Spleen (tissue), 7 donors: ENCODE measurements at regions not wholly inside any gene's neighbourhood (a gene's known extent, or its start where the extent isn't known, plus 50 kb on each side); places are given as distances from the start of the nearest gene placed in this dataset.

Experiments used
- POLR2A ChIP-seq, 3 donors: fragments of 450-650 bp; IDR thresholded peaks; one replicate each; pipeline ENCODE4 v1.5.1; 2017; ENCODE audit warnings: antibody characterized with exemption in 3 of 3, mild to moderate bottlenecking in 1 of 3
- POLR2AphosphoS5 ChIP-seq, 3 donors: sonication (generic); formaldehyde crosslinking; IDR thresholded peaks; one replicate each; pipeline ENCODE4 v1.5.1; 2017; ENCODE audit warnings: antibody characterized with exemption in 3 of 3
- TF ChIP-seq, protein P1 (sequence below), 11 experiments: fragments of 200-600 bp in 7 of 11; fragments of 450-650 bp in 4 of 11; sonication (generic) in 4 of 11; IDR thresholded peaks in 8 of 11; conservative IDR thresholded peaks in 3 of 11; 1 replicate in 7 of 11; 2 replicates in 4 of 11; pipeline versions ENCODE4 v1.4.0 to v1.8.0; 2016 to 2021; ENCODE audit warnings: antibody characterized with exemption in 11 of 11, inconsistent platforms in 4 of 11, mild to moderate bottlenecking in 1 of 11
- donor health status: DM: no; HTN: no; CAD: no; lungs with moderate emphysema.
- donor health status: DM: no; HTN: no; CAD: no.
- donor health status: DM: no; HTN: no; CAD: no.

DNA sequence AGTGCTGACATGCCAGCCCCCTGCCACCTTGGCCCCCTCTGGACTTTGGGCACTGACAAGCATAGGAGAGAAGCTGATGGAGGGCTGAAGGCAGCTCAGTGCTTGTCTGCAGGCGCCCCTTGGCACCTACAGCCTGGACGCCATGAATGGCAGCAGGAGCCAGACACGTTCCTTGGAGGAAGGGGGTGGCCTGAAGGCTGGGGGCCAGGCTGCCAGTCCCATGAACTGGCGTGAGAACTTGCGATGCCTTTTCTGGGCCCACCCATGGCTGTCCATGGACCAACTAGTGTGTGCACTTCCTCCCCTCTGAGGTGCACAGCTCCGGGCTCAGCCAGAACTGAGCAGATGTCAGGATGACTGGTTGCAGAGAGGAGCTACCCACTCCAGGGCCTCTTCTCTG lies 99.0 kb upstream of the RANBP6 start:
- TF ChIP-seq POLR2A (IDR thresholded peaks at IDR 0.05), result no peak
- TF ChIP-seq, protein P1, sequence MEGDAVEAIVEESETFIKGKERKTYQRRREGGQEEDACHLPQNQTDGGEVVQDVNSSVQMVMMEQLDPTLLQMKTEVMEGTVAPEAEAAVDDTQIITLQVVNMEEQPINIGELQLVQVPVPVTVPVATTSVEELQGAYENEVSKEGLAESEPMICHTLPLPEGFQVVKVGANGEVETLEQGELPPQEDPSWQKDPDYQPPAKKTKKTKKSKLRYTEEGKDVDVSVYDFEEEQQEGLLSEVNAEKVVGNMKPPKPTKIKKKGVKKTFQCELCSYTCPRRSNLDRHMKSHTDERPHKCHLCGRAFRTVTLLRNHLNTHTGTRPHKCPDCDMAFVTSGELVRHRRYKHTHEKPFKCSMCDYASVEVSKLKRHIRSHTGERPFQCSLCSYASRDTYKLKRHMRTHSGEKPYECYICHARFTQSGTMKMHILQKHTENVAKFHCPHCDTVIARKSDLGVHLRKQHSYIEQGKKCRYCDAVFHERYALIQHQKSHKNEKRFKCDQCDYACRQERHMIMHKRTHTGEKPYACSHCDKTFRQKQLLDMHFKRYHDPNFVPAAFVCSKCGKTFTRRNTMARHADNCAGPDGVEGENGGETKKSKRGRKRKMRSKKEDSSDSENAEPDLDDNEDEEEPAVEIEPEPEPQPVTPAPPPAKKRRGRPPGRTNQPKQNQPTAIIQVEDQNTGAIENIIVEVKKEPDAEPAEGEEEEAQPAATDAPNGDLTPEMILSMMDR (IDR thresholded peaks at IDR 0.05 in 8 of 11, conservative IDR thresholded peaks at IDR 0.05 in 3 of 11), result no peak
- no peak for TF ChIP-seq POLR2AphosphoS5 (IDR thresholded peaks at IDR 0.05)
